WTC11 (cell line): ENCODE measurements at regions not wholly inside any gene's neighbourhood (a gene's known extent, or its start where the extent isn't known, plus 50 kb on each side); places are given as distances from the start of the nearest gene placed in this dataset.

Experiments
- ATAC-seq: fragments of 200-7000 bp; cut with Tn5 transposase; 2 replicates; pipeline ENCODE4 v1.10.0; 2021; ENCODE audit warnings: mild to moderate bottlenecking, moderate library complexity
- CTCF ChIA-PET: fragments of 300-600 bp; sonication (Branson Sonifier 250); formaldehyde crosslinking; loops from one replicate; lab custom pipeline; 2021; ENCODE audit warnings: antibody characterized with exemption; lab: Charles Lee
- POLR2A ChIA-PET: fragments of 350-600 bp; sonication (Branson Sonifier 250); formaldehyde crosslinking; loops from one replicate; lab custom pipeline; 2021; ENCODE audit warnings: antibody characterized with exemption; lab: Charles Lee
- DNase-seq: peaks from one replicate; pipeline ENCODE4 v3.0.0; 2021; ENCODE audit warnings: low spot score
- H3K27ac Mint-ChIP-seq: 2 replicates; pipeline ENCODE4 v1.8.0; 2021; ENCODE audit warnings: mixed read lengths
- H3K27me3 Mint-ChIP-seq: 2 replicates; pipeline ENCODE4 v1.8.0; 2021; ENCODE audit warnings: low read depth, mild to moderate bottlenecking, moderate library complexity, mixed read lengths
- H3K36me3 Mint-ChIP-seq: 2 replicates; pipeline ENCODE4 v1.8.0; 2021; ENCODE audit warnings: mixed read lengths
- H3K4me1 Mint-ChIP-seq: 2 replicates; pipeline ENCODE4 v1.8.0; 2022; ENCODE audit warnings: mixed read lengths
- H3K4me3 Mint-ChIP-seq: 2 replicates; pipeline ENCODE4 v1.8.0; 2021; ENCODE audit warnings: mild to moderate bottlenecking, moderate library complexity, mixed read lengths
- H3K9me3 Mint-ChIP-seq: 2 replicates; pipeline ENCODE4 v1.8.0; 2021; ENCODE audit warnings: mixed read lengths
- ATF1 ChIP-seq: sonication (generic); formaldehyde crosslinking; IDR thresholded peaks from 2 replicates; pipeline ENCODE4 v1.8.1; 2023; ENCODE audit warnings: mild to moderate bottlenecking, moderate library complexity, missing genetic modification reagents
- ERG ChIP-seq: fragments of 250-450 bp; sonication (Bioruptor Pico); IDR thresholded peaks from 2 replicates; pipeline ENCODE4 v1.8.0; 2021; ENCODE audit warnings: mild to moderate bottlenecking
- GABPB1 ChIP-seq: sonication (generic); formaldehyde crosslinking; IDR thresholded peaks from 2 replicates; pipeline ENCODE4 v1.8.1; 2023; ENCODE audit warnings: mild to moderate bottlenecking, missing genetic modification reagents
- GRHL2 ChIP-seq: fragments of 250-450 bp; sonication (Bioruptor Pico); IDR thresholded peaks from 2 replicates; pipeline ENCODE4 v1.8.0; 2022; ENCODE audit warnings: mild to moderate bottlenecking, moderate library complexity; ENCODE audit not compliant: insufficient replicate concordance, severe bottlenecking
- HMGXB4 ChIP-seq: sonication (generic); formaldehyde crosslinking; IDR thresholded peaks from 2 replicates; pipeline ENCODE4 v1.8.1; 2023; ENCODE audit warnings: mild to moderate bottlenecking, moderate library complexity, missing genetic modification reagents
- MAX ChIP-seq: sonication (generic); formaldehyde crosslinking; IDR thresholded peaks from 2 replicates; pipeline ENCODE4 v1.8.0; 2022; ENCODE audit warnings: mild to moderate bottlenecking, missing genetic modification reagents
- NR2C2 ChIP-seq: sonication (generic); formaldehyde crosslinking; IDR thresholded peaks from 2 replicates; pipeline ENCODE4 v1.8.0; 2022; ENCODE audit warnings: mild to moderate bottlenecking, missing genetic modification reagents
- OVOL2 ChIP-seq: fragments of 250-450 bp; sonication (Bioruptor Pico); IDR thresholded peaks from 2 replicates; pipeline ENCODE4 v1.9.0; 2021; ENCODE audit warnings: mild to moderate bottlenecking, borderline replicate concordance
- SMAD3 ChIP-seq: sonication (generic); formaldehyde crosslinking; IDR thresholded peaks from 2 replicates; pipeline ENCODE4 v1.8.0; 2022; ENCODE audit warnings: missing genetic modification reagents, mild to moderate bottlenecking, borderline replicate concordance
- TEAD4 ChIP-seq: sonication (generic); formaldehyde crosslinking; IDR thresholded peaks from 2 replicates; pipeline ENCODE4 v1.8.0; 2022; ENCODE audit warnings: mild to moderate bottlenecking, missing genetic modification reagents
- USF1 ChIP-seq: sonication (generic); formaldehyde crosslinking; IDR thresholded peaks from 2 replicates; pipeline ENCODE4 v1.8.0; 2022; ENCODE audit warnings: mild to moderate bottlenecking, missing genetic modification reagents
- ZNF138 ChIP-seq: sonication (generic); formaldehyde crosslinking; conservative IDR thresholded peaks from 2 replicates; pipeline ENCODE4 v1.8.1; 2022; ENCODE audit warnings: mild to moderate bottlenecking, moderate library complexity, missing genetic modification reagents
- ZNF281 ChIP-seq: sonication (generic); formaldehyde crosslinking; IDR thresholded peaks from 2 replicates; pipeline ENCODE4 v1.8.0; 2023; ENCODE audit warnings: mild to moderate bottlenecking, missing genetic modification reagents
- ZNF396 ChIP-seq: fragments of 250-450 bp; sonication (Bioruptor Pico); IDR thresholded peaks from 2 replicates; pipeline ENCODE4 v1.8.0; 2021; ENCODE audit warnings: mild to moderate bottlenecking, moderate library complexity, borderline replicate concordance

GRCh38 chr2:39512434-39512935 lies 75.4 kb upstream of the MAP4K3 start:
- ChIA-PET CTCF (no interaction called here), POLR2A (no interaction called here)
- peaks cover 60% of the 10 kb centered on the region for H3K4me1 Mint-ChIP-seq
- TF ChIP-seq OVOL2 (CRISPR knock-in tag) = no peak
- TF ChIP-seq NR2C2 (CRISPR knock-in tag) = no peak
- TF ChIP-seq SMAD3 (CRISPR knock-in tag) = no peak
- TF ChIP-seq ERG (CRISPR knock-in tag) = no peak
- no peak for TF ChIP-seq GRHL2
- no peak for TF ChIP-seq GABPB1 (CRISPR knock-in tag)
- TF ChIP-seq ZNF138 (CRISPR knock-in tag) = no peak
- TF ChIP-seq ZNF396 (CRISPR knock-in tag) = no peak
- TF ChIP-seq MAX (CRISPR knock-in tag) = no peak
- TF ChIP-seq ZNF281 (CRISPR knock-in tag) = no peak
- no peak overlapping the region for H3K4me3 Mint-ChIP-seq
- DNase-seq (no peak), ATAC-seq (no peak)
- H3K27me3 Mint-ChIP-seq = no peaks in the 10 kb centered on the region
- no peaks in the 10 kb centered on the region for H3K36me3 Mint-ChIP-seq
- no peak overlapping the region for H3K27ac Mint-ChIP-seq
- H3K9me3 Mint-ChIP-seq = no peaks in the 10 kb centered on the region

- H3K36me3 Mint-ChIP-seq = 0 out of 2 replicates have a peak, but pooled peaks cover 2% of the 10 kb centered on the region
- H3K9me3 Mint-ChIP-seq = no peaks in the 10 kb centered on the region
- no peaks in the 10 kb centered on the region for H3K27me3 Mint-ChIP-seq
- no peak for ATAC-seq
- POLR2A ChIA-PET = no interaction called here
- peaks cover 64% of the 10 kb centered on the region for H3K4me1 Mint-ChIP-seq
- TF ChIP-seq TEAD4 (CRISPR knock-in tag) (no peak), MAX (CRISPR knock-in tag) (no peak), ZNF281 (CRISPR knock-in tag) (no peak), HMGXB4 (CRISPR knock-in tag) (no peak), ATF1 (CRISPR knock-in tag) (no peak), USF1 (CRISPR knock-in tag) (no peak)
- TF ChIP-seq, all 79 proteins: peak for 0
- DNase-seq = no peak
- H3K4me3 Mint-ChIP-seq = no peak overlapping the region
- CTCF ChIA-PET = interaction anchor here (0.7 kb wide), 1 partner anchor 81 kb away, joined by 4 read pairs; no protein-coding TSS in a partner anchor
- H3K27ac Mint-ChIP-seq = no peak overlapping the region
These were observed 75.9 kb upstream of the MAP4K3 start for GRCh38 chr2:39512941-39513340.
